Choroid plexus epithelial cell (primary cell): ENCODE measurements at regions not wholly inside any gene's neighbourhood (a gene's known extent, or its start where the extent isn't known, plus 50 kb on each side); places are given as distances from the start of the nearest gene placed in this dataset.
"Not testable (repeated sequence)": the region's sequence is repeated elsewhere in the genome, so short reads cannot be mapped to it uniquely, and the experiment has no call there.

Experiments used
- DNase-seq: peaks from one replicate; pipeline ENCODE4 v3.0.0-alpha.2; 2010; ENCODE audit warnings: low read depth
- H3K4me3 ChIP-seq: 2 replicates; pipeline ENCODE4 v1.5.1; 2011; ENCODE audit warnings: low read depth, mild to moderate bottlenecking, control low read depth, low read length, moderate library complexity
- TF ChIP-seq, protein P1 (sequence below): conservative IDR thresholded peaks from 2 replicates; pipeline ENCODE4 v1.5.1; 2011; ENCODE audit warnings: low read depth, mild to moderate bottlenecking, control low read depth, inconsistent platforms, low read length, moderate library complexity

DNA sequence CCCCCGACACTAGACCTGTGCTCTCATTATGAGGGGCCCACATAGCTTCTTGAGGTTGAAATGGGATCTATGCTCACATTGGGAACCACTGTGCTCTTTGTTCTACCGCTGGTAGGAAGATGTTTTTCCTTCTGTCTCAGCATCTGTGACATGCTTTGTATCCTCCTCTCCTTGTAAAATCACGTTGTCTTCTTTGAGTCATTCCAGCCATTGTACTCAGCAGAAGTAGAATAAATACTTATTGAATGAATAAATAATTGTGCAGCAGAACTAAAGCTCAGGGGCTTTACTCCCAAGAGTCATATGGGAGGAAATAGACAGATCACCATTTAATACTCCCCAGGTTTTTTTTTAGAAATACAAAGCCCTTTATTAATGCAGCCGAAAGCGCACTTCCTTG is 66.3 kb upstream of the EDEM3 start:
- no peak for DNase-seq
- TF ChIP-seq, protein P1, sequence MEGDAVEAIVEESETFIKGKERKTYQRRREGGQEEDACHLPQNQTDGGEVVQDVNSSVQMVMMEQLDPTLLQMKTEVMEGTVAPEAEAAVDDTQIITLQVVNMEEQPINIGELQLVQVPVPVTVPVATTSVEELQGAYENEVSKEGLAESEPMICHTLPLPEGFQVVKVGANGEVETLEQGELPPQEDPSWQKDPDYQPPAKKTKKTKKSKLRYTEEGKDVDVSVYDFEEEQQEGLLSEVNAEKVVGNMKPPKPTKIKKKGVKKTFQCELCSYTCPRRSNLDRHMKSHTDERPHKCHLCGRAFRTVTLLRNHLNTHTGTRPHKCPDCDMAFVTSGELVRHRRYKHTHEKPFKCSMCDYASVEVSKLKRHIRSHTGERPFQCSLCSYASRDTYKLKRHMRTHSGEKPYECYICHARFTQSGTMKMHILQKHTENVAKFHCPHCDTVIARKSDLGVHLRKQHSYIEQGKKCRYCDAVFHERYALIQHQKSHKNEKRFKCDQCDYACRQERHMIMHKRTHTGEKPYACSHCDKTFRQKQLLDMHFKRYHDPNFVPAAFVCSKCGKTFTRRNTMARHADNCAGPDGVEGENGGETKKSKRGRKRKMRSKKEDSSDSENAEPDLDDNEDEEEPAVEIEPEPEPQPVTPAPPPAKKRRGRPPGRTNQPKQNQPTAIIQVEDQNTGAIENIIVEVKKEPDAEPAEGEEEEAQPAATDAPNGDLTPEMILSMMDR, result no peak
- no peak overlapping the region for H3K4me3 ChIP-seq

DNA sequence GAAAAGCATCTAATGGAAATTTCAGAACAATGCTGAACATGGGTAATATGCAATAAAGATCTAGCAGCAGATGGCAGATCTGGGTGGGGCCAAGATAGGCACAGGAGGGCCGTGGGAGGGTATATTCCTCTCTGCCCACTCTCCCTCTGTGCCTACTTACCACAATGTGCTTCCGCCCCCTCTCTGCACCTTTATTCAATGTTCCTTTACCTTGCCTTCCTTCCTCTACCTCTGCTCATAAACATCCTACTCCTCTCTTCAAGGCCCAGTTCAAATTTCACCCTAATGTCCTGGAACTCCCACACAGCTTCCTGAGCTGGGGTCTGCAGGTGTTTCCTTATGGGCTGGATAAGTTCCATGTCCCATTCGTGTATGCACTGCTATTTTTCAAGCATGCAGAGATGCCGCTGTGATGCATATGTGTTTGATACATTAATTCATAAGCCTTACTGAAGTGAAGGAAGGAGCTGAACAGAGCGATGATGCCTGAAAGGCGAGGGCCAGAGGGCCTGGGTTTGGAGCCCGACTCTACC is 65.6 kb upstream of the EDEM3 start:
- DNase-seq, result no peak
- no peak overlapping the region for H3K4me3 ChIP-seq
- TF ChIP-seq, protein P1, result no peak

DNA sequence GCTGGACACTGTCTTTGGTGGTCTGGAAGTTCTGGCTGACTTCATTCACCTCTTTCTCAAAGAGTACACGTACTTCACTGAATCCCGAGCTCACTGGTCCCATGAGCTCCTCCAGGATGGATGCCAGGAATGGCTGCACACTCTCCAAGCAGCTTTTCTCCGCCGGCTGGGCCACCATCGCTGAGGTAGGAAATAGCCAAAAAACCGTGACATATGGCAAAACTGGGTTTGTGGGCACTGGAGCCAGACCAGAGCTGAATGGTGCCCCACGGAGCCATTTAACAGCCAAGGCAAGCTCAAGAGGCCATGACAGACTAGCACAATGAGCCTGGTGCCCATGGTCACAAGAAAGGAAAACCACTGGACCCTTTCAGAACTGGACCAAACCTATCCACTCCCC is 64.0 kb upstream of the EDEM3 start:
- no peak for DNase-seq
- TF ChIP-seq, protein P1, result no peak
- H3K4me3 ChIP-seq, result no peak overlapping the region

DNA sequence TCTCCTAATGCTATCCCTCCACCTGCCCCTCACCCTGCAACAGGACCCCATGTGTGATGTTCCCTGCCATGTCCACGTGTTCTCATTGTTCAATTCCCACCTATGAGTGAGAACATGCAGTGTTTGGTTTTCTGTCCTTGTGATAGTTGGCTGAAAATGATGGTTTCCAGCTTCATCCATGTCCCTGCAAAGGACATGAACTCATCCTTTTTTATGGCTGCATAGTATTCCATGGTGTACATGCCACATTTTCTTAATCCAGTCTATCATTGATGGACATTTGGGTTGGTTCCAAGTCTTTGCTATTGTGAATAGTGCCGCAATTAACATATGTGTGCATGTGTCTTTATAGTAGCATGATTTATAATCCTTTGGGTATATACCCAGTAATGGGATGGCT is 62.3 kb upstream of the EDEM3 start:
- not testable (repeated sequence) for DNase-seq, H3K4me3 ChIP-seq

DNA sequence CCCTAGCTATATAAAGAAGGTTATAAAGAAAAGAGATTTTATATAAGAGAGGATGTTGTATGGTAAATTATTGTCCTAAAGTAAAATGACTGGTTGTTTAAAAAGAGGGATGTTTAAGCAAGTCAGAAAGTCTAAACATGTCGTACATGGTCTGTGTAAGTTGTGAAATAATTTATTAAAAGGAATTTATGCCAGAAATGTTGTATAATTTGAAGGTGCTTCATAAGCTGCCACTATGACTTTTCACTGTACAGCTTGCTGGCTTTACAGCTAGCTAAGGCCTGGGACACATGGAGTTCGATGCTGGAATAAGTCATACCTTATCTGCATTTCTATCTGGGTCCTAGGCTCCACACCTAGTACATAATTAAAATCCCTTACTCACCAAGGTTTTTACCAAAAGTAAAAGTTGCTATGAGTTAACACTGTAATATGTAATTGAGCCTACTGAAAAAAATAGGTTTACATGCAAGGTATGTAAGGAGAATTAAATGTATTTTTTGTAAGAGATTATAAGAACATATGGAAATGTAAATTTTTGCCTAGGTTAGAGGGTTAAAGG is 59.0 kb upstream of the EDEM3 start:
- TF ChIP-seq, protein P1, result no peak
- no peak overlapping the region for H3K4me3 ChIP-seq
- no peak for DNase-seq

DNA sequence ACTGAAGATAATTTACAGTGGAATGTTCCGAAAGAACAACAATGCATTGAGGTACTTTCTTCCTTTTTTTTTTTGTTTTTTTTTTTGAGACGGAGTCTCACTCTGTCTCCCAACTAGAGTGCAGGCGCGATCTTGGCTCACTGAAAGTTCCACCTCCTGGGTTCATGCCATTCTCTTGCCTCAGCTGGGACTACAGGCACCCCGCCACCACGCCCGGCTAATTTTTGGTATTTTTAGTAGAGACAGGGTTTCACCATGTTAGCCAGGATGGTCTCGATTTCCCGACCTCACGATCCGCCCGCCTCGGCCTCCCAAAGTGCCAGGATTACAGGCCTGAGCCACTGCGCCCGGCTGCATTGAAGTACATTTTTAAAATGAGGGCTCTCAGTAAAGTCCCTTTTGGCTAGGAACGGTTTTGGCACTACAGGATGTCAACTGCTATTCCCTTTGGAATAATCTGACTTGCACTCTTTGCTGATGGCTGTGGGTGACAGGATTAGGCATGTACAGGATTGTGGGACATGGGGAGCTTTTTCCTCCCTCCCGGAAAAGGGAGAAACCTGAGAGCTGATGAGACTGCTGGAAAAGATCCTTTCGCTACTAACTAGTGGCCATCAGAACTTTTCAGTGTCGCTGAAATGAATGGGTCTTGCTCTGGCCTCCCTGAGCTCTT is 56.9 kb upstream of the EDEM3 start:
- no peak overlapping the region for H3K4me3 ChIP-seq
- DNase-seq, result no peak
- TF ChIP-seq, protein P1, result no peak

DNA sequence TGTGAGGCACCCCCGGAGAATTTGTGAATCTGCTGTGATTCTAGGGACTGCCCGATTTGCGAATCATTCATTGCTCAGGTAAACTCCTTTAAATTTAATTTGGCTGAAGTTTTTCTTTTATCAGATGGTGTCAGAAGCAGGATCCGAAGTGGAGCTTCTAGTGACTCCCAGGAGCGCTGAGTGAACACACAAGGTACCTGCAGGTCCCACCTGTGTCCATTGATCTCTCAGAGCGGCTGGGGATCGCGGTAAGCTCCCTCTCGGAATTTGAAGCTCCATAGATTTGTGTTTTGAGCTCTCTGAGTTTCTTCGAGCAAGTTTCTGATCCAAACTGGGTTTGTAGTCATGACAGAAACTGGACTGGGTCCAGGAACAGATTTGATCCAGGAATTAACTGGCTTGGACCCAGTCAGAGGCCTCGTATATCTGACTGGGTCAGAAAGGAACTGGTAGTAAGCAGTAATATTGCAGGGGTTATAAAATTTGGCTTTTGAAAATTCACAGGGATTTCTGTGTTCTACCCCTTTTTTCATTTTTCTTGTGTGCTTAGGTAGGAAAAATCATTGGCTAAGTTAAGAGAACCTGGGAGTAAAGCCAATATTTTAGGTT is 56.2 kb upstream of the EDEM3 start:
- DNase-seq, result no peak
- no peak overlapping the region for H3K4me3 ChIP-seq
- TF ChIP-seq, protein P1, result no peak
